Panc1 (cell line): ENCODE measurements at regions not wholly inside any gene's neighbourhood (a gene's known extent, or its start where the extent isn't known, plus 50 kb on each side); places are given as distances from the start of the nearest gene placed in this dataset.

Experiments
- POLR2AphosphoS5 ChIP-seq: IDR thresholded peaks from 2 replicates; pipeline ENCODE4 v1.6.1; 2012; ENCODE audit warnings: mild to moderate bottlenecking, low read depth, low read length, moderate library complexity
- TCF7L2 ChIP-seq: IDR thresholded peaks from 2 replicates; pipeline ENCODE4 v1.6.1; 2011; ENCODE audit warnings: mild to moderate bottlenecking, low read depth, low read length, inconsistent platforms
- TF ChIP-seq, protein P1 (sequence below): fragments of 450-650 bp; IDR thresholded peaks from 2 replicates; pipeline ENCODE4 v1.5.1; 2017; ENCODE audit warnings: mild to moderate bottlenecking
- TF ChIP-seq, protein P2 (sequence below), 2 experiments: IDR thresholded peaks; 2 replicates each; pipeline ENCODE4 v1.6.1; 2011 to 2012; ENCODE audit warnings: low read depth in 2 of 2, control low read depth in 1 of 2, low read length in 1 of 2, mild to moderate bottlenecking in 1 of 2, moderate library complexity in 1 of 2; ENCODE audit not compliant: insufficient read depth in 1 of 2

DNA sequence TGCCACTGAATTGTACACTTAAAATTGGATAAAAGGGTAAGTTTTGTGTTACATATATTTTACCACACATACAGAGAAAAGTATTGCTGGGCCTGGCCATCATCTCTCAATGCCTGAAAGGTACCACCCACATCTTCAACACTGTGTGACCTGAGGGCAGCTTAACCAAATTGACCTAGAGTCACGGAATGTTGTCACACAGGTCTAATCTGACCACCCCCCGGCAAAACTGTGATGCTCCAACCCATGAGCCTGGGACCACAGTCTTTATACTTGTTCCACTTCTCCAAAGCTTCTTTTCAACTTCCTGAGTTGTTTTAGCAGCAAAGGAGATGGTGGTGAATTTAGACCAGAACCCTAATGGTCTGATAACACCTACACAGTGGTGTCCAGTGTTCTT is 210.3 kb upstream of the TPM1 start:
- TF ChIP-seq, protein P1, sequence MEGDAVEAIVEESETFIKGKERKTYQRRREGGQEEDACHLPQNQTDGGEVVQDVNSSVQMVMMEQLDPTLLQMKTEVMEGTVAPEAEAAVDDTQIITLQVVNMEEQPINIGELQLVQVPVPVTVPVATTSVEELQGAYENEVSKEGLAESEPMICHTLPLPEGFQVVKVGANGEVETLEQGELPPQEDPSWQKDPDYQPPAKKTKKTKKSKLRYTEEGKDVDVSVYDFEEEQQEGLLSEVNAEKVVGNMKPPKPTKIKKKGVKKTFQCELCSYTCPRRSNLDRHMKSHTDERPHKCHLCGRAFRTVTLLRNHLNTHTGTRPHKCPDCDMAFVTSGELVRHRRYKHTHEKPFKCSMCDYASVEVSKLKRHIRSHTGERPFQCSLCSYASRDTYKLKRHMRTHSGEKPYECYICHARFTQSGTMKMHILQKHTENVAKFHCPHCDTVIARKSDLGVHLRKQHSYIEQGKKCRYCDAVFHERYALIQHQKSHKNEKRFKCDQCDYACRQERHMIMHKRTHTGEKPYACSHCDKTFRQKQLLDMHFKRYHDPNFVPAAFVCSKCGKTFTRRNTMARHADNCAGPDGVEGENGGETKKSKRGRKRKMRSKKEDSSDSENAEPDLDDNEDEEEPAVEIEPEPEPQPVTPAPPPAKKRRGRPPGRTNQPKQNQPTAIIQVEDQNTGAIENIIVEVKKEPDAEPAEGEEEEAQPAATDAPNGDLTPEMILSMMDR = no peak
- TF ChIP-seq POLR2AphosphoS5 = no peak
- TF ChIP-seq, protein P2, sequence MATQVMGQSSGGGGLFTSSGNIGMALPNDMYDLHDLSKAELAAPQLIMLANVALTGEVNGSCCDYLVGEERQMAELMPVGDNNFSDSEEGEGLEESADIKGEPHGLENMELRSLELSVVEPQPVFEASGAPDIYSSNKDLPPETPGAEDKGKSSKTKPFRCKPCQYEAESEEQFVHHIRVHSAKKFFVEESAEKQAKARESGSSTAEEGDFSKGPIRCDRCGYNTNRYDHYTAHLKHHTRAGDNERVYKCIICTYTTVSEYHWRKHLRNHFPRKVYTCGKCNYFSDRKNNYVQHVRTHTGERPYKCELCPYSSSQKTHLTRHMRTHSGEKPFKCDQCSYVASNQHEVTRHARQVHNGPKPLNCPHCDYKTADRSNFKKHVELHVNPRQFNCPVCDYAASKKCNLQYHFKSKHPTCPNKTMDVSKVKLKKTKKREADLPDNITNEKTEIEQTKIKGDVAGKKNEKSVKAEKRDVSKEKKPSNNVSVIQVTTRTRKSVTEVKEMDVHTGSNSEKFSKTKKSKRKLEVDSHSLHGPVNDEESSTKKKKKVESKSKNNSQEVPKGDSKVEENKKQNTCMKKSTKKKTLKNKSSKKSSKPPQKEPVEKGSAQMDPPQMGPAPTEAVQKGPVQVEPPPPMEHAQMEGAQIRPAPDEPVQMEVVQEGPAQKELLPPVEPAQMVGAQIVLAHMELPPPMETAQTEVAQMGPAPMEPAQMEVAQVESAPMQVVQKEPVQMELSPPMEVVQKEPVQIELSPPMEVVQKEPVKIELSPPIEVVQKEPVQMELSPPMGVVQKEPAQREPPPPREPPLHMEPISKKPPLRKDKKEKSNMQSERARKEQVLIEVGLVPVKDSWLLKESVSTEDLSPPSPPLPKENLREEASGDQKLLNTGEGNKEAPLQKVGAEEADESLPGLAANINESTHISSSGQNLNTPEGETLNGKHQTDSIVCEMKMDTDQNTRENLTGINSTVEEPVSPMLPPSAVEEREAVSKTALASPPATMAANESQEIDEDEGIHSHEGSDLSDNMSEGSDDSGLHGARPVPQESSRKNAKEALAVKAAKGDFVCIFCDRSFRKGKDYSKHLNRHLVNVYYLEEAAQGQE (IDR thresholded peaks at IDR 0.05; ENCODE audit: insufficient read depth in 1 of 2, low read depth in 2 of 2, low read length in 1 of 2) = no peak
- TF ChIP-seq TCF7L2 = no peak
